DOHH2 (cell line): ENCODE measurements at regions not wholly inside any gene's neighbourhood (a gene's known extent, or its start where the extent isn't known, plus 50 kb on each side); places are given as distances from the start of the nearest gene placed in this dataset.

Source experiments
- EZH2phosphoT487 ChIP-seq: fragments of 200-600 bp; sonication (generic); IDR thresholded peaks from 2 replicates; pipeline ENCODE4 v1.6.1; 2017; ENCODE audit warnings: borderline replicate concordance, mild to moderate bottlenecking, antibody characterized with exemption, low read length, moderate library complexity, mixed read lengths
- TF ChIP-seq, protein P1 (sequence below): fragments of 200-600 bp; sonication (generic); IDR thresholded peaks from one replicate; pipeline ENCODE4 v1.5.1; 2014; ENCODE audit warnings: antibody characterized with exemption, mild to moderate bottlenecking, low read depth, low read length; ENCODE audit not compliant: poor library complexity, severe bottlenecking

DNA sequence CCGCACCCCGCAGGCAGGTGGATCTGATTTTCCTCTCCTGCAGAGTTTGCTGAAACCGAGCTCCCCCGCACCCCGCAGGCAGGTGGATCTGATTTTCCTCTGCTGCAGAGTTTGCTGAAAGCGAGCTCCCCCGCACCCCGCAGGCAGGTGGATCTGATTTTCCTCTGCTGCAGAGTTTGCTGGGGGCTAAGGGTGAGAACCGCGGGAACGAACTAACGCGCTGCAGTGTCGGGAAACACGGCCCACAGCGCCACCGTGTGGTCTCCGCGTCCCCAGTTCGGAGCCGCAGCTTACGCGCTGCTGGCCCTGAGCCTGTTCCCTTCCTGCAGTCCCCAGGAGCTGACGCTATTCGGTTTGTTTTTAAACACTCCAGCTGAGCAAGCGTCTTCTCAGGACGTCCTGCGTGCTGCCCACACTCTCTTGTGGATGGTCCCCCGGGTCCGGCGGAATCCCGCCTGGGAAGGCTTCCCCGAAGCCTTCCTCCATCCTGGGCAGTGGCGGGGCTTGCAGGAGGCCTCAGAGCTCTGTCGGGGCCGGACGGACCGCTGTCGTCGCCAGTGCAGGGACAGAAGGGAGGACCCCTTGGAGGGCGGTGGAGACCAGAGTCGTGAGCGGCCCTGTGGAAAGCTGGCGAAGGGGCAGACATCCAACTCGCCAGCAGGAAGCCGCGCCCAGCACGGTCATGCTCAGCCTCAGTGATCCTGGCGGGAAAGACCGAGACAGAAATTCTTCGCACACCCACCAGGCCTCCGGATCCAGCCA is 121.2 kb upstream of the LPCAT1 start:
- TF ChIP-seq, protein P1, sequence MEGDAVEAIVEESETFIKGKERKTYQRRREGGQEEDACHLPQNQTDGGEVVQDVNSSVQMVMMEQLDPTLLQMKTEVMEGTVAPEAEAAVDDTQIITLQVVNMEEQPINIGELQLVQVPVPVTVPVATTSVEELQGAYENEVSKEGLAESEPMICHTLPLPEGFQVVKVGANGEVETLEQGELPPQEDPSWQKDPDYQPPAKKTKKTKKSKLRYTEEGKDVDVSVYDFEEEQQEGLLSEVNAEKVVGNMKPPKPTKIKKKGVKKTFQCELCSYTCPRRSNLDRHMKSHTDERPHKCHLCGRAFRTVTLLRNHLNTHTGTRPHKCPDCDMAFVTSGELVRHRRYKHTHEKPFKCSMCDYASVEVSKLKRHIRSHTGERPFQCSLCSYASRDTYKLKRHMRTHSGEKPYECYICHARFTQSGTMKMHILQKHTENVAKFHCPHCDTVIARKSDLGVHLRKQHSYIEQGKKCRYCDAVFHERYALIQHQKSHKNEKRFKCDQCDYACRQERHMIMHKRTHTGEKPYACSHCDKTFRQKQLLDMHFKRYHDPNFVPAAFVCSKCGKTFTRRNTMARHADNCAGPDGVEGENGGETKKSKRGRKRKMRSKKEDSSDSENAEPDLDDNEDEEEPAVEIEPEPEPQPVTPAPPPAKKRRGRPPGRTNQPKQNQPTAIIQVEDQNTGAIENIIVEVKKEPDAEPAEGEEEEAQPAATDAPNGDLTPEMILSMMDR, result peak; percentile 79
- TF ChIP-seq EZH2phosphoT487, result 0 out of 2 replicates have a peak, but pooled peaks have one; percentile 43
